Inflammatory macrophage (primary cell): ENCODE measurements at regions not wholly inside any gene's neighbourhood (a gene's known extent, or its start where the extent isn't known, plus 50 kb on each side); places are given as distances from the start of the nearest gene placed in this dataset.

ENCODE experiments used
- DNase-seq, 2 donors: peaks; one replicate each; pipeline ENCODE4 v3.0.0-alpha.2; 2020 to 2022

- no peak for DNase-seq
These were observed 131.7 kb upstream of the ISX start for GRCh38 chr22:34934261-34934660.

GRCh38 chr22:34943830-34944229 is 122.1 kb upstream of the ISX start:
- no peak for DNase-seq

- DNase-seq: no peak
These were observed 119.5 kb upstream of the ISX start for GRCh38 chr22:34946339-34946985.

- DNase-seq: no peak
These were observed 115.5 kb upstream of the ISX start for GRCh38 chr22:34950489-34950888.

- DNase-seq: no peak
These were observed 114.7 kb upstream of the ISX start for GRCh38 chr22:34951212-34951611.

GRCh38 chr22:34960005-34960404 is 106.0 kb upstream of the ISX start:
- DNase-seq: no peak

- DNase-seq: no peak
These were observed 98.9 kb upstream of the ISX start for GRCh38 chr22:34966980-34967565.

GRCh38 chr22:34969001-34969790 is 96.8 kb upstream of the ISX start:
- DNase-seq: no peak

GRCh38 chr22:34971456-34971855 is 94.5 kb upstream of the ISX start:
- no peak for DNase-seq

GRCh38 chr22:34972191-34972897 is 93.6 kb upstream of the ISX start:
- DNase-seq: no peak

GRCh38 chr22:34973016-34973415 is 92.9 kb upstream of the ISX start:
- no peak for DNase-seq

GRCh38 chr22:34973926-34974325 is 92.0 kb upstream of the ISX start:
- no peak for DNase-seq

GRCh38 chr22:34975721-34976120 is 90.2 kb upstream of the ISX start:
- no peak for DNase-seq

GRCh38 chr22:34976474-34976873 is 89.5 kb upstream of the ISX start:
- no peak for DNase-seq

- DNase-seq: no peak
These were observed 89.1 kb upstream of the ISX start for GRCh38 chr22:34976886-34977285.

GRCh38 chr22:34986523-34986922 is 79.4 kb upstream of the ISX start:
- DNase-seq: no peak

GRCh38 chr22:34992672-34993071 is 73.3 kb upstream of the ISX start:
- DNase-seq: no peak

GRCh38 chr22:34993548-34993947 is 72.4 kb upstream of the ISX start:
- no peak for DNase-seq

- DNase-seq: no peak
These were observed 68.2 kb upstream of the ISX start for GRCh38 chr22:34997633-34998299.

- no peak for DNase-seq
These were observed 67.0 kb upstream of the ISX start for GRCh38 chr22:34998921-34999320.

GRCh38 chr22:35008213-35008612 is 57.7 kb upstream of the ISX start:
- DNase-seq: no peak

- no peak for DNase-seq
These were observed 55.4 kb upstream of the ISX start for GRCh38 chr22:35010543-35010942.

GRCh38 chr22:35014812-35015211 is 51.1 kb upstream of the ISX start:
- DNase-seq: no peak
